Skeletal muscle satellite cell (primary cell): ENCODE measurements at regions not wholly inside any gene's neighbourhood (a gene's known extent, or its start where the extent isn't known, plus 50 kb on each side); places are given as distances from the start of the nearest gene placed in this dataset.

Experiments used
- H3K27me3 ChIP-seq: 2 replicates; pipeline ENCODE4 v1.7.0; 2013; ENCODE audit warnings: low read length; ENCODE audit not compliant: control insufficient read depth, insufficient read depth
- H3K36me3 ChIP-seq: 2 replicates; pipeline ENCODE4 v1.7.0; 2013; ENCODE audit warnings: mild to moderate bottlenecking, control low read depth, low read length; ENCODE audit not compliant: insufficient read depth
- H3K4me1 ChIP-seq: 2 replicates; pipeline ENCODE4 v1.7.0; 2013; ENCODE audit warnings: low read length; ENCODE audit not compliant: control insufficient read depth, insufficient read depth
- H3K4me2 ChIP-seq: 2 replicates; pipeline ENCODE4 v1.7.0; 2013; ENCODE audit warnings: mild to moderate bottlenecking, low read length
- H3K4me3 ChIP-seq: 2 replicates; pipeline ENCODE4 v1.7.0; 2013; ENCODE audit warnings: low read length
- H3K9ac ChIP-seq: 2 replicates; pipeline ENCODE4 v1.7.0; 2013; ENCODE audit warnings: mild to moderate bottlenecking, low read depth, low read length, moderate library complexity
- H3K9me3 ChIP-seq: replicated peaks from 2 replicates; pipeline ENCODE4 v1.7.0; 2013; ENCODE audit warnings: mild to moderate bottlenecking, control low read depth, low read length

DNA sequence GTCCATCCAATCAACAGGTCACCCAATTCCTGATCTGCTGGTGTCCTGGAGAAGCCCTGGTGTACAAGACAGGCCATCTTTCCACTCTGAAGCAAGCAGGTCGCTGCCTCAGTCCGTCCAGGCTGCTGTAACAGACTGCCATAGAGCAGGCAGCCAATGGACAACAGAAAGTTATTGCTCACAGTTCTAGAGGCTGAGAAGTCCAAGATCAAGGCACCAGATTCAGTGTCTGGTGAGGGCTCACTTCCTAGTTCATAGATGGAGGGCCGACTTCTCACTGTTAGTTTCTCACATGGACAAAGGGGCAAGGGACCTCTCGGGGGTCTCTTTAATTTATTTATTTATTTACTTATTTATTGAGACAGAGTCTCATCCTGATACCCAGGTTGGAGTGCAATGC is 74.8 kb downstream of the CD24 start:
- H3K4me3 ChIP-seq = no peak overlapping the region
- H3K9me3 ChIP-seq = no peaks in the 10 kb centered on the region
- H3K4me2 ChIP-seq = no peak overlapping the region
- H3K27me3 ChIP-seq = peaks cover 17% of the 10 kb centered on the region
- no peak overlapping the region for H3K9ac ChIP-seq
- no peaks in the 10 kb centered on the region for H3K4me1 ChIP-seq
- no peaks in the 10 kb centered on the region for H3K36me3 ChIP-seq

- peaks cover 20% of the 10 kb centered on the region for H3K27me3 ChIP-seq
- no peak overlapping the region for H3K4me2 ChIP-seq
- no peaks in the 10 kb centered on the region for H3K4me1 ChIP-seq
- H3K9ac ChIP-seq = no peak overlapping the region
- no peaks in the 10 kb centered on the region for H3K36me3 ChIP-seq
- H3K4me3 ChIP-seq = no peak overlapping the region
- no peaks in the 10 kb centered on the region for H3K9me3 ChIP-seq
These were observed 76.9 kb downstream of the CD24 start for GRCh38 chr6:106897580-106897979.

DNA sequence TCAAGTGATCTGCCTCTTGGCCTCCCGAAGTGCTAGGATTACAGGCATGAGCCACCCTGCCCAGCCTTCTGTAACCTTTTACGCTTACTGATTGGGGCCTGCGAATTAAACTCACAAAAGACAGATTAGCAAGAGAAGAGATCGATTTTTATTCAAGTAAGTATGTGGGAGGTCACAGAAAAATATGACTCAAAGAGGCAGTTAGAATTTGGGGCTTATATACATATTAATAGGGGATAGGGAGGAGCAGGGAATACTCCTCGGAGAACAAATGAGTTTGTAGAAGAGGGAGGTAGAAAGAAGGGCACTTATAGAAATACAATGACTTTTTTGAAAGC is 78.9 kb downstream of the CD24 start:
- Histone ChIP-seq H3K36me3 (no peaks in the 10 kb centered on the region), H3K9ac (no peak overlapping the region), H3K27me3 (peaks cover 20% of the 10 kb centered on the region), H3K4me3 (no peak overlapping the region), H3K4me1 (no peaks in the 10 kb centered on the region), H3K4me2 (no peak overlapping the region), H3K9me3 (no peaks in the 10 kb centered on the region)

GRCh38 chr6:106894978-106895702 is 79.4 kb downstream of the CD24 start:
- Histone ChIP-seq H3K9me3 (no peaks in the 10 kb centered on the region), H3K36me3 (no peaks in the 10 kb centered on the region), H3K27me3 (peaks cover 20% of the 10 kb centered on the region), H3K4me1 (no peaks in the 10 kb centered on the region), H3K4me3 (no peak overlapping the region), H3K9ac (no peak overlapping the region), H3K4me2 (no peak overlapping the region)

DNA sequence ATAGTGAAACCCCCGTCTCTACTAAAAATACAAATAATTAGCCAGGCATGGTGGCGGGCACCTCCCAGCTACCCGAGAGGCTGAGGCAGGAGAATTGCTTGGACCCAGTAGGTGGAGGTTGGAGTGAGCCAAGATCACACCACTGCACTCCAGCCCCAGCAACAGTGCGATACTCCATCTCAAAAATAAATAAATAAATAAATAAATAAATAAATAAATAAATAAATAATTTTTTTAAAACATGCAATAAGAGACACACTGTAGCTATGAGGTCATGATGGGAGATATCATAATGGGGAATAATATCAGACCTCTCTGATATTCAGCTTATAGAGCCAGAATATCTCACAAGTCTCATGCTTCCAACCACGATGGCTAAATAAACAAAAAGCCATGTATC is 82.3 kb downstream of the CD24 start:
- Histone ChIP-seq H3K4me1 (peaks cover 12% of the 10 kb centered on the region), H3K27me3 (peaks cover 7% of the 10 kb centered on the region), H3K4me3 (no peak overlapping the region), H3K36me3 (no peaks in the 10 kb centered on the region), H3K9me3 (no peaks in the 10 kb centered on the region), H3K4me2 (no peak overlapping the region), H3K9ac (no peak overlapping the region)

DNA sequence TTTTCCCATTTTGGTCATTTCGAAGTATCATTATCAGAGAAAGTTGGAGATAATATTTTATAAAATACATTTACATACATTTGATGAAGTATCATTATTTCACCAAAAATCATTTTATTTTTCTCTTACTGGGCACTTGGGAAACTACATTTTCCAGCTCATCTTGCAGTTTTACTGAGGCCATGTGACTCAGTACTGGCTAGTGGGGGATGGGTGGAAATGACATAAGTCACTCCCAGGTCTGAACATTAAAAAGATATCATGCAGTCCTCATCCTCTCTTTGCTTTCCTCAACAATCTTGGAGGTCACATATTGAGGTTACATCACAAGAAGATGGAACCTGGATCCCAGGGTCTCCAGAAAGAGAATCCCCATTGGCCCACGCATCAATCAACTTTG is 84.1 kb downstream of the CD24 start:
- H3K4me1 ChIP-seq = peaks cover 15% of the 10 kb centered on the region
- no peaks in the 10 kb centered on the region for H3K36me3 ChIP-seq
- H3K4me3 ChIP-seq = no peak overlapping the region
- H3K9me3 ChIP-seq = no peaks in the 10 kb centered on the region
- H3K4me2 ChIP-seq = no peak overlapping the region
- no peak overlapping the region for H3K9ac ChIP-seq
- H3K27me3 ChIP-seq = peaks cover 10% of the 10 kb centered on the region

DNA sequence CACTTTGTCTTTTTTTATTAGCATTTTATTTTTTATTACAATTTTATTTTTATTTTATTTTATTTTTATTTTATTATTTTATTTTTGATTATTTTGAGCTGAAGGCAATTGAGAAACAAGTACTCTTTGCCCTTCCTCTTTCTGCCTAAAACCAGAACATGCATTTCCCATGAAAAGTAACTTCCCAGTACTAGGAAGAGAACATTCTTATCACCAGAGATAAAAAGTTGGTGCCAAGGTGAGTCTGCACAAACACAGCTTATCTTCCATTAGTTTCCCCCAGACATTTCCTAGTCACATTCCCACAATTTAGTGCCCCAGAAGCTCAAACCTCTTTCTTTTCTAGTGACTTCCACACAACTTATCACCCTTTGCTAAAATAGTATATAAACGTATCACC is 84.8 kb downstream of the CD24 start:
- Histone ChIP-seq H3K4me2 (no peak overlapping the region), H3K9ac (no peak overlapping the region)

GRCh38 chr6:106886922-106887797 is 87.4 kb downstream of the CD24 start:
- Histone ChIP-seq H3K4me2 (no peak overlapping the region), H3K4me1 (peaks cover 15% of the 10 kb centered on the region), H3K9ac (no peak overlapping the region), H3K9me3 (no peaks in the 10 kb centered on the region), H3K4me3 (no peak overlapping the region), H3K27me3 (peaks cover 4% of the 10 kb centered on the region), H3K36me3 (no peaks in the 10 kb centered on the region)

More for the DNA sequence above, 84.8 kb downstream of the CD24 start:
- Histone ChIP-seq H3K4me1 (peaks cover 15% of the 10 kb centered on the region), H3K27me3 (peaks cover 10% of the 10 kb centered on the region), H3K4me3 (no peak overlapping the region), H3K36me3 (no peaks in the 10 kb centered on the region), H3K9me3 (no peaks in the 10 kb centered on the region)

DNA sequence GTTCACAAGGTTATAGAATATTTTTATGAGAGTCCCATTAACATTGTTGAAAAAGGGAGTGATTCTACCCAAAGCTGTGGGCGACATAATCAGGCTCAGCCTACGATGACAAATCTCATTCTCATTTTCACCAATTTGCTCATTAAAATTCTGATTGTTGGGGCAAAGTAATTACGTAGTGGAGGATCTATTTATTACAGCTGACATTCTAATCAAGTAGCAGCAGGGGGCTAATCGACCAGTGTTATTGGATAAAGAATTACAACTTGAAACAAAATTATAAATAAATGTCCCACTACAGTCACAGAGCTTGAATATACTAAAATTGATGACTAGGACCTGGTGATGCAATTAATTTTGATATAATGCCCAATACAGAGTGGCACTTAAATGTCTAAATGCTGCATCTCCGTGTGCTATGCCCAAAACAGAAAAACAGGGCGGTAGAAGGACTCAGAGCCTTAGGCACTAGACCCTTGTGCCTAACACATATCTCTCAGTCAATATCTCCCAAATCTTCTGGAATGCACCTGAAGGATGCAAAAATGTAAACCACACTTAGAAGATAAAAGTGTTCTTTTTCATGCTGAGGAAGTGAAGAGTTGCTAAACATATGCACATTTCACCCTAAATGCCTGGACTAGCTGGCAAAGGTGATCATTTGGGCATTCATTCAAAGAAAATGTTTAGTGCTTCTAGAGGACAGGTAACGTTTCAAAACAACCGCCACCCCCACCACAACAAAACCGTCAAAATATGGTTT is 88.3 kb downstream of the CD24 start:
- peaks cover 4% of the 10 kb centered on the region for H3K27me3 ChIP-seq
- no peaks in the 10 kb centered on the region for H3K36me3 ChIP-seq
- H3K4me3 ChIP-seq = no peak overlapping the region
- no peak overlapping the region for H3K4me2 ChIP-seq
- no peak overlapping the region for H3K9ac ChIP-seq
- H3K4me1 ChIP-seq = peaks cover 15% of the 10 kb centered on the region
- no peaks in the 10 kb centered on the region for H3K9me3 ChIP-seq

- Histone ChIP-seq H3K4me1 (peaks cover 15% of the 10 kb centered on the region), H3K9me3 (no peaks in the 10 kb centered on the region), H3K4me3 (no peak overlapping the region), H3K36me3 (no peaks in the 10 kb centered on the region), H3K4me2 (no peak overlapping the region), H3K27me3 (peaks cover 4% of the 10 kb centered on the region), H3K9ac (no peak overlapping the region)
These were observed 88.8 kb downstream of the CD24 start for GRCh38 chr6:106885679-106886078.

- H3K36me3 ChIP-seq = no peaks in the 10 kb centered on the region
- H3K4me1 ChIP-seq = peaks cover 15% of the 10 kb centered on the region
- H3K27me3 ChIP-seq = peaks cover 4% of the 10 kb centered on the region
- H3K4me2 ChIP-seq = no peak overlapping the region
- no peaks in the 10 kb centered on the region for H3K9me3 ChIP-seq
- no peak overlapping the region for H3K4me3 ChIP-seq
- no peak overlapping the region for H3K9ac ChIP-seq
These were observed 90.0 kb downstream of the CD24 start for GRCh38 chr6:106884576-106884975.
